Stimulated activated CD8-positive, alpha-beta memory T cell treated with anti-CD3 and anti-CD28 coated beads, Interleukin-7, amount 100 ng/mL, for 48 hours (primary cell): ENCODE measurements at regions not wholly inside any gene's neighbourhood (a gene's known extent, or its start where the extent isn't known, plus 50 kb on each side); places are given as distances from the start of the nearest gene placed in this dataset.
A peak's percentile ranks its signal among the peaks of the same experiment; 100 is the strongest.
"Not testable (repeated sequence)": the region's sequence is repeated elsewhere in the genome, so short reads cannot be mapped to it uniquely, and the experiment has no call there.

Experiments used
- DNase-seq, 2 donors: peaks; one replicate each; pipeline ENCODE4 v3.0.0-alpha.2; 2020; ENCODE audit warnings: low read depth in 1 of 2; ENCODE audit errors: extremely low read depth in 1 of 2

DNA sequence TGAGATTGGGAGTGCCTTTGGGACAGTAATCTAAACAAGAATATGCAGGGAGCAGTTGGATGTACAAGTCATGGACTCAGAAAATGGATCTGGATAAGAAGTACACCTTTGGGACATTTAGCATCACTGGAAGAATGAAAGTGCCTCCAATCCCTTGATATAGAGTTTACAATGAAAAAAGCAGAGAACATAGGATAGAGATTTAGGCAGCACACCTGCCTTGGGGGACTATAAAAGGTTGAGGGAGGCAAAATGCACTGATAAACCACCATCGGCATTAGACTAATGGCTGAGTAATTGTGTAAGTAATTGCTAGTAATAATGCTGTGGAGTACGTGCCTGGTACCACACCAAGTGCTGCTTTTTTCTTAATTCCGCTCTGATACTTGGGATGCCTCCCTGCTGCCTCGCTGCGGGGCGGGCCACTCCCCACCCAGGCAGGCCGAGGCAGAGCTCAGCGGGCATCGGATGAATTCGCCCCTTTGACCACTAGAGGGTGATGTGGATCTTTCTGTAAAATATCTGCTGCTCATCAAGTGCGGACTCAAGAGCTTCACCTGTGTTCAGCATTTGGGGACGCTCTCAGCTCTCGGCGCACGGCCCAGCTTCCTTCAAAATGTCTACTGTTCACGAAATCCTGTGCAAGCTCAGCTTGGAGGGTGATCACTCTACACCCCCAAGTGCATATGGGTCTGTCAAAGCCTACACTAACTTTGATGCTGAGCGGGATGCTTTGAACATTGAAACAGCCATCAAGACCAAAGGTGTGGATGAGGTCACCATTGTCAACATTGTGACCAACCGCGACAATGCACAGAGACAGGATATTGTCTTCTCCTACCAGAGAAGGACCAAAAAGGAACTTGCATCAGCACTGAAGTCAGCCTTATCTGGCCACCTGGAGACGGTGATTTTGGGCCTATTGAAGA lies 99.9 kb downstream of the ANKRD18B start:
- DNase-seq: peak; percentile 35 to 39

GRCh38 chr9:33628318-33628717 lies 104.3 kb downstream of the ANKRD18B start:
- not testable (repeated sequence) for DNase-seq

DNA sequence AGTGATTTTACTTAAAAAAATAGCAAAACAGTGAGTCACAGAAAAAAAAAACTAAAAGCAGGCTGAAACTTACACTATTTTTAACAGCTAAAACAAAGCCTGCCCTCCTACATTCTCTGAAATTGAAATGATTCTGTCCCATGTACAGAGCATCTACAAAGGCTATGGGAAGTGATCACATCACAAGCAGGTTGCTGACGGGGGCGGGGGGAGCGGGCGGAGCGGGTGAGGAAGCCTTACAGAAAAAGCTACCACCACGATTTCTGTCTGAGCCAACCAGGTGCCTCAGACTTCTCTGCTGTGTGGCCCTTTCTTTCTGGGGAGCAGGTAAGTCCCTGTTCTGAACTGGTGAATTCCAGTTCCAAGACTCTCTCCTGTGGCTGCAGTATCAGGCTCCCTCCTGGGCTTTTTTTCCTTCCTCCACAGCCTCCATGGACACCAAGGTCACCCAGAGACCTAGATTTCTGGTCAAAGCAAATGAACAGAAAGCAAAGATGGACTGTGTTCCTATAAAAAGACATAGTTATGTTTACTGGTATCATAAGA lies 104.9 kb downstream of the ANKRD18B start:
- no peak for DNase-seq

DNA sequence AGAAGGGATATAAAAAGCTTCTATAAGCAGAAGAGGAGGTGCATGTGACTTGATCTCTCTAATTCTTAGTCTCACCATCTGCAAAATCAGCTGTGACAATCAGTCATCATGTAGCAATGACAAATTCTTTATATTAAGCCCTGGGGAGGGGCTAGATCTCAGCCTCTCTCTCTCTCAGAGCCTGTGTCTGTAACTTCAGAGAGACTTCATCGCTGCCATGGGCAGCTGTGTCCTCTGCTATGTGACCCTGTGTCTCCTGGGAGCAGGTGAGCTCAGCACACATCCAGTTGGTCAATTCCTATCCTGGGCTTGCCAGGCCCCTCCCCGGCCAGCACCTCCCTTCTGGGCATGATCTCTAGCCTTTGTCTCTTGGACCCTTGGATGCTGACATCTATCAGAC lies 109.6 kb downstream of the ANKRD18B start:
- DNase-seq: no peak

DNA sequence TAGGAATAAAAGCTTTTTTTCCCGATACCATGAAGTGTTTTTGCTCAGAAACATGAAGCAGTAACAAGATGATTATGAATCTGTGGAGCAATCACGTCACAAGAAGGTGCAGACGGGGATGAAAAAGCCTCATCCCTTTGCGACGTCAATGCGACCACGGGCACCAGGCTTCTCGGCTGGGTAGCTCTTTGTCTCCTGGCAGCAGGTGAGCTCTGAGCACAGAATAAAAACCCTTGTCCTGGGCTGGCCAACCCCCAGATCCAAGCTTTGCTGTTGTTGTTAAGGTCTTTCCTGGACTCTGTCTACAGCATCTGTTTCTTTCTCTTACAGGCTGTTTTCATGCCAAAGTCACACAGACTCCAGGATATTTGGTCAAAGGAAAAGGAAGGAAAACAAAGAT lies 113.8 kb downstream of the ANKRD18B start:
- DNase-seq: no peak

- no peak for DNase-seq
These were observed 114.4 kb downstream of the ANKRD18B start for GRCh38 chr9:33638391-33638915.

GRCh38 chr9:33645706-33646105 lies 121.7 kb downstream of the ANKRD18B start:
- no peak for DNase-seq

DNA sequence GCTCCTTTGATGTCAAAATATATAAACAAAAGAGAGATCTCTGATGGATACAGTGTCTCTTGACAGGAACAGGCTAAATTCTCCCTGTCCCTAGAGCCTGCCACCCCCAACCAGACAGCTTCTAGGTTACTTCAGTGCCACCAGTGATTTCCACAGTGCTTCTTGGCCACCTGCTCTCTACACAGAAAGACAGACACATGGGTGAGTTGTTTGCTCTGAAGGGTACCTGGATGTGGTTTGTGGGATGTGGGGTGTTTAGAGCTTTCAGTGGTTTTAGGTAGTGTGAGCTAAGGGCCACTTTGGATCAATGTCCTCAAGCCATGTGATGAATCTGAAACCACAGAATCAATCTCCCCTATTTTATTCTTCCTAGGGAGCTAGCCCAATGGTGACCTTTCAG lies 125.4 kb downstream of the ANKRD18B start:
- no peak for DNase-seq

- no peak for DNase-seq
These were observed 127.1 kb downstream of the ANKRD18B start for GRCh38 chr9:33651125-33651524.

- DNase-seq: no peak
These were observed 135.4 kb upstream of the PRSS3 start for GRCh38 chr9:33659921-33660320.

DNA sequence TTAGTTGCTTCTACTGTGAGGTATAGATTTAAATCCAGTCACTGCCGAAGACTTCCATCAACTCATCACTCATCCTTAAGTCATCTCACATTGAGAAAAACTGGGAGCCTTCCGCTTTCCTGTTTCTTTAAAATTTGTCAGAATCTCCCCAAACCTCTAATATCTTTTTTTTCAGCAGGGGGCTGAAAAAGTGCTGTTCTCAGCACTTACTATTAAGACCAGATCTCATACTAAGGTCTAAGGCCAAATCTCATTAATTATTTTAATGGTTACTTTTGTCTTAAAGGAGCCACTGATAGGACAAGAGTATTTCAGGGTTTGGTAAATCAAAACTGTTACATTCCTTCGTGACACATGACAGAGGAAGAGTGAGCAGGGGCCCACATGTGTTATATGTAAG lies 134.6 kb upstream of the PRSS3 start:
- no peak for DNase-seq

DNA sequence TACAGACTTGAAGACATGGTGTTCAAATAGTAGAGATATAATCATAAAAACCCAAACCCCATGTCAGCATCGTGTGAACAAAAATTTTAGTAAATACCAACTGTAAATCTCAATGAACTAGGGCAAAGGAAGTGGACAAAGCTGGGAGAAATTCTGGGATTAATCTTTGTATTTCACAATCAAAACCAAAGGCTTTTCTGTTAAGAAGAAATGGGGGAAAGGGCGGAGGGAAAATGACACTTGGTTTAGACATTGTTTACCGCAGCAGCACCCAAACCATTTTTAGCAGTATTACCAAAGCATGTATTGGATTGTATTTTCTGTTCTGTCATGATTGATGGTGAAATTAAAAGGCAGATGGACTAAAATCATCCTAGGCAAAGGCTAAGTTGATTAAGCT lies 134.2 kb upstream of the PRSS3 start:
- no peak for DNase-seq

DNA sequence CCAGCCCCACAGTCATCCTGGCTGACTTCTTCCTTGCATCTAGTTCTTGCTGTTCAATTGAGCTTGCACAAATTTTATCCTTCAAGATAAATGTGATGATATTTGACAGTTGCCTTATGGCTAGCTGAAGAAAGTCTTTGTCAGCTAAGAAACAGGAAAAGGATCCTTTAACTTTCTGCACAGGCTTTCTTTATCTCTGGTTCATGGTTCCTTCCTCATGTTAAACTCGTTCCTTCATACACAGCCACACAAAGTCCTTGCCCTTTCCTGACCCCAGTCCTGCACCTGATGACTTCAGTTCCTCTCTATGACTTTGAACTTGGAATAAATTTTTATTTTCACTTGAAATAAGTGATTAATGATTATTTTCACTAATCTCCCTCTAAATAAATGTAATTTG lies 132.5 kb upstream of the PRSS3 start:
- DNase-seq: no peak

DNA sequence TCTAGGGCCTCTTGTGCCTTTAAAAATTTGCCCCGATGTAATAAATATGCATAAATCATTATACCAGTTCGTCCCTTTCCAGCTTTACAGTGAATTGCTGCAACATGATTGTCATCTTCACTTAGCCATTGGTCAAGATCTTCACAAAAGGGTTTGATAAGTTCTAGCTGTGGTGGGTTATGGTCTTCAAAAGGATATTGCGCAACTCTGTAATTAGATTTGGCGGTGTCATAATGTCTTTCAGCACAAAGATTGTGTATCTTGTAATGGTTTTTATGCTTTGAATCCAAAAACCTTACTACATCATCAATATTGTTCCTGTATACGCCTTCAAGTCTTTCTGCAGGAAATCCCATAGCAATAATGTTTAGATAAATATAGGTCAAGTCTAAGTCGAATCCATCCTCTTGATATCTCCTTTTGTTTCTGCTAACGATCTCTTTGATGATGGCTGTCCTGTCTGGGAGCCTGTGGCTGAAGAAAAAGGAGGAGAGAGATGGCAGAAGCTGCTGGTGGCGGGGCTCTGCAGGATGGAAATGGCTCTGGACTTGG lies 119.1 kb upstream of the PRSS3 start:
- not testable (repeated sequence) for DNase-seq

GRCh38 chr9:33676746-33677505 lies 118.4 kb upstream of the PRSS3 start:
- DNase-seq: peak in 1 of 2 donors; percentile 6

GRCh38 chr9:33677506-33677809 lies 117.9 kb upstream of the PRSS3 start:
- no peak for DNase-seq

DNA sequence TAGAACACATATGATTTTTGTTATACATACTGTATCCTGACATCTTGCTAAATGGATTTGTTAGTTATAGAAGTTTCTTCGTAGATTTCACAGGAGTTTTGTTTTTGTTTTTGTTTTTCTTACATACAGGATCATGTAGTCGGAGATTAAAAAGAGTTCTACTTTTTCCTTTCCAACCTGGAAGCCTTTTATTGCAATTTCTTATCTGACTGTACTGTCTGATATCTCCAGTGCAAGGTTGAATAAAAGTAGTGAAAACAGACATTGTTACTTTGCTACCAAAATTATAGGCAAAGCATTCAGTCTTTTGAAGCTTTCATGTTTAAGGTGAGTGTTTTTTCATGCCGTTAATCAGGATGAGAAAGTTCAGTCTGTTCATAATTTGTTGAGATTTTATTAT lies 117.4 kb upstream of the PRSS3 start:
- no peak for DNase-seq

DNA sequence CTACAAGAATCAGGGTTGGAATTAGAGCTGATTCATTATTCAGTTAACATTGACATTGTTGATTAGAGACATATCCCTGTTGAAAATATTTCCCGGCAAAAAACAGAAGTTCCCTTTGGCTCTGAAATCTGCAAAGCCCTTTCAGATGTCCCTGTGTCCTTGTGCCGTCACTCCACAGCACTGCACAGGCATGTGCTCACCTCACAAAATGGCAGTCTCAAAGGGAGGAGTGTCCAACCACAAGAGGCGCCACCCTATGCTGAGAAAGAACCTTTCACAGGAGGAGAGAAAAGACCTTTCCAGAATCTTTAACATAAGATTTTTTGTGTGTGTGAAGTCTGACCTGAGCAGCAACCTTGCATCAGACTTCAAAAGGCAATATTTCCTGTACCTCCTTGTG lies 112.8 kb upstream of the PRSS3 start:
- DNase-seq: no peak

DNA sequence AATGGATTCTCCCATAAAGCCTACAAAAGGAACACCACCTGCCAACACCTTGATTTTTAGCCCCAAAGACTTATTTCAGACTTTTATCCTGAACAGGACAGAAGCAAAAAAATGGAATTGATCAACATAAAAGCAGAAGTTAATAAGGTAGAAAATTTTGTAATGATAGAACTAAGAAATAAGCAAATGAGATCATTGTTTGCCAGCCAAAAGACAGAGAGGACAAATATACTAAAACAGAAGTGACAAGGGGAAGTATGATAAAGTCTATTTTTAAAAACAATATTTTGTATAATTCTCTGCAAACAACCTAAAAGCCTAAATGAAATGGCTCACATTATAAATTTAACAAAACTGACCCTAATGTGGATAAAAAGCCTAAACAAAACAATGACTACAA lies 110.5 kb upstream of the PRSS3 start:
- no peak for DNase-seq

GRCh38 chr9:33686942-33687341 lies 108.4 kb upstream of the PRSS3 start:
- DNase-seq: no peak

- DNase-seq: no peak
These were observed 107.6 kb upstream of the PRSS3 start for GRCh38 chr9:33687779-33688178.
